Breast epithelium (tissue), 4 donors: ENCODE measurements at regions not wholly inside any gene's neighbourhood (a gene's known extent, or its start where the extent isn't known, plus 50 kb on each side); places are given as distances from the start of the nearest gene placed in this dataset.
"Not testable (repeated sequence)": the region's sequence is repeated elsewhere in the genome, so short reads cannot be mapped to it uniquely, and the experiment has no call there.

ENCODE experiments used
- DNase-seq, 2 donors: peaks; one replicate each; pipeline ENCODE4 v3.0.0-alpha.2; 2019; ENCODE audit warnings: low spot score in 2 of 2
- H3K27ac ChIP-seq, 2 donors: fragments of 200-600 bp; sonication (generic) in 1 of 2; one replicate each; pipeline ENCODE4 v1.5.1; 2016 to 2019; ENCODE audit warnings: mild to moderate bottlenecking in 1 of 2
- H3K27me3 ChIP-seq, 2 donors: fragments of 200-600 bp; sonication (generic) in 1 of 2; one replicate each; pipeline versions ENCODE4 v1.5.1 to v1.6.0; 2017 to 2019; ENCODE audit warnings: control low read depth in 1 of 2, mild to moderate bottlenecking in 1 of 2
- H3K36me3 ChIP-seq: fragments of 200-600 bp; one replicate; pipeline ENCODE4 v1.5.1; 2019
- H3K4me1 ChIP-seq, 2 donors: fragments of 200-600 bp; sonication (generic); one replicate each; pipeline ENCODE4 v1.5.1; 2016 to 2019; ENCODE audit warnings: control low read depth in 1 of 2
- H3K4me3 ChIP-seq, 3 donors: fragments of 200-600 bp; sonication (generic); 1 replicate in 2 of 3; 2 replicates in 1 of 3; pipeline ENCODE4 v1.5.1; 2016 to 2019; ENCODE audit warnings: mild to moderate bottlenecking in 3 of 3, moderate library complexity in 2 of 3
- H3K9me3 ChIP-seq, 2 donors: fragments of 200-600 bp; sonication (generic) in 1 of 2; one replicate each; pipeline ENCODE4 v1.5.1; 2016 to 2019; ENCODE audit warnings: control low read depth in 1 of 2
- CTCF ChIP-seq, 3 donors: fragments of 450-650 bp; IDR thresholded peaks; one replicate each; pipeline ENCODE4 v1.5.1; 2016 to 2017; ENCODE audit warnings: antibody characterized with exemption in 3 of 3, mild to moderate bottlenecking in 3 of 3, moderate library complexity in 3 of 3
- POLR2A ChIP-seq: fragments of 450-650 bp; IDR thresholded peaks from one replicate; pipeline ENCODE4 v1.6.1; 2016; ENCODE audit warnings: antibody characterized with exemption, mild to moderate bottlenecking, moderate library complexity
- POLR2AphosphoS5 ChIP-seq, 3 donors: sonication (generic); formaldehyde crosslinking; IDR thresholded peaks; one replicate each; pipeline ENCODE4 v1.6.1; 2017; ENCODE audit warnings: antibody characterized with exemption in 3 of 3
- intact Hi-C: fragments of 100-400 bp; cut with DNase I; formaldehyde crosslinking; loops from one replicate; pipeline ENCODE4 v1.15.1; 2023; ENCODE audit warnings: low total_unique reads

- Histone ChIP-seq H3K4me3 (no peak overlapping the region), H3K9me3 (peaks cover 13 to 14% of the 10 kb centered on the region in 2 donors), H3K27me3 (no peaks in the 10 kb centered on the region), H3K4me1 (no peaks in the 10 kb centered on the region), H3K27ac (no peak overlapping the region), H3K36me3 (no peaks in the 10 kb centered on the region)
- TF ChIP-seq POLR2AphosphoS5 (IDR thresholded peaks at IDR 0.05) (no peak), CTCF (IDR thresholded peaks at IDR 0.05) (no peak), POLR2A (no peak)
- no peak for DNase-seq
- intact Hi-C loops: no loop called here
Measured at GRCh38 chr4:92251711-92252110, 52.1 kb upstream of the GRID2 start.

DNA sequence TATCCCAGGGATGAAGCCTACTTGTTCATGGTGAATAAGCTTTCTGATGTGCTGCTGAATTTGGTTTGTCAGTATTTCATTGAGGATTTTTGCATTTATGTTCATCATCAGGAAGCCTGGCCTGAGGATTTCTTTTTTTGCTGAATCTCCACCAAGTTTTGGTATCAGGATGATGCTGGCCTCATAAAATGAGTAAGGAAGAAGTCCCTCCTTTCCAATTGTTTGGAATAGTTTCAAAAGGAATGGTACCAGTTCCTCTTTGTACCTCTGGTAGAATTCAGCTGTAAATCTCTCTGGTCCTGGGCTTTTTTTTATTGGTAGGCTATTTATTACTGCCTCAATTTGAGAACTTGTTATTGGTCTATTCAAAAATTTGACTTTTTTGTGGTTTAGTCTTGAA is 51.4 kb upstream of the GRID2 start:
- intact Hi-C loops, H3K4me3 ChIP-seq, H3K27me3 ChIP-seq, H3K4me1 ChIP-seq, H3K36me3 ChIP-seq, H3K27ac ChIP-seq, DNase-seq: not testable (repeated sequence)
- H3K9me3 ChIP-seq: peaks cover 13 to 15% of the 10 kb centered on the region in 2 donors

DNA sequence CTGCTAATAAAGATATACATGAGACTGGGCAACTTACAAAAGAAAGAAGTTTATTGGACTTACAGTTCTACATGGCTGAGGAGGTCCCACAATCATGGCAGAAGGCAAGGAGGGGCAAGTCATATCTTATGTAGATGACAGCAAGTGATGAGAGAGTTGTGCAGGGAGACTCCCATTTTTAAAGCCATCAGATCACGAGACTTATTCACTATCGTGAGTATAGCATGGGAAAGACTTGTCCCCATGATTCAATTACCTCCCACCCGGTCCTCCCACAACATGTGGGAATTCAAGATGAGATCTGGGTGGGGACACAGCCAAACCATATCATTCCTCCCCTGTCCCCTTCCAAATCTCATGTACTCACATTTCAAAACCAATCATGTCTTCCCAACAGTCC is 50.9 kb upstream of the GRID2 start:
- H3K9me3 ChIP-seq: peaks cover 13 to 15% of the 10 kb centered on the region in 2 donors
- H3K27me3 ChIP-seq: no peaks in the 10 kb centered on the region
- no peak overlapping the region for H3K4me3 ChIP-seq
- H3K36me3 ChIP-seq: no peaks in the 10 kb centered on the region
- TF ChIP-seq CTCF (IDR thresholded peaks at IDR 0.05) (no peak), POLR2AphosphoS5 (IDR thresholded peaks at IDR 0.05) (no peak), POLR2A (no peak)
- intact Hi-C loops: no loop called here
- H3K27ac ChIP-seq: no peak overlapping the region
- no peak for DNase-seq
- H3K4me1 ChIP-seq: no peaks in the 10 kb centered on the region

DNA sequence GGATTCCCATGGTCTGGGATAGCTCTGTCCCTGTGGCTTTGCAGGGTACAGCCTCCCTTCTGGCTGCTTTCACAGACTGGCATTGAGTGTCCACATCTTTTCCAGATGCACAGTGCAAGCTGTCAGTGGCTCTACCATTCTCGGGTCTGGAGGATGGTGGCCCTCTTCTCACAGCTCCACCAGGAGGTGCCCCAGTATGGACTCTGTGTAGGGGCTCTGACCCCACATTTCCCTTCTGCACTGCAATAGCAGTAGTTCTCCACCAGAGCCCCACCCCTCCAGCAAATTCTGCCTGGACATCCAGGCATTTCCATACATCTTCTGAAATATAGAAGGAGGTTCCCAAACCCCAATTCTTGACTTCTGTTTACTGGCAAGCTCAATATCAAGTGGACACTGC is 50.2 kb upstream of the GRID2 start:
- Histone ChIP-seq H3K4me1 (no peaks in the 10 kb centered on the region), H3K9me3 (peaks cover 13 to 15% of the 10 kb centered on the region in 2 donors), H3K27ac (no peak overlapping the region), H3K36me3 (no peaks in the 10 kb centered on the region), H3K4me3 (no peak overlapping the region), H3K27me3 (no peaks in the 10 kb centered on the region)
- TF ChIP-seq POLR2AphosphoS5 (IDR thresholded peaks at IDR 0.05) (no peak), POLR2A (no peak), CTCF (IDR thresholded peaks at IDR 0.05) (no peak)
- intact Hi-C loops: no loop called here
- DNase-seq: no peak
